Activated T-cell treated with anti-CD3 and anti-CD28 coated beads, Interleukin-2, amount 50 U/mL, for 48 hours (primary cell): ENCODE measurements at regions not wholly inside any gene's neighbourhood (a gene's known extent, or its start where the extent isn't known, plus 50 kb on each side); places are given as distances from the start of the nearest gene placed in this dataset.

Experiments used
- DNase-seq, 2 experiments: peaks; one replicate each; pipeline ENCODE4 v3.0.0-alpha.2; 2020

- peak; percentile 25 to 29 for DNase-seq
These were observed 657.5 kb upstream of the TBX3 start for GRCh38 chr12:115341442-115341841.

GRCh38 chr12:115338566-115339294 lies 654.8 kb upstream of the TBX3 start:
- DNase-seq, result no peak

GRCh38 chr12:115337693-115338543 lies 653.9 kb upstream of the TBX3 start:
- DNase-seq, result no peak

GRCh38 chr12:115336506-115336905 lies 652.5 kb upstream of the TBX3 start:
- no peak for DNase-seq

- DNase-seq, result no peak
These were observed 651.6 kb upstream of the TBX3 start for GRCh38 chr12:115335594-115335993.

- no peak for DNase-seq
These were observed 651.1 kb upstream of the TBX3 start for GRCh38 chr12:115335048-115335447.

GRCh38 chr12:115332945-115333344 lies 649.0 kb upstream of the TBX3 start:
- DNase-seq, result no peak

- no peak for DNase-seq
These were observed 641.9 kb upstream of the TBX3 start for GRCh38 chr12:115325858-115326257.

GRCh38 chr12:115324949-115325593 lies 641.1 kb upstream of the TBX3 start:
- no peak for DNase-seq

GRCh38 chr12:115323223-115323905 lies 639.4 kb upstream of the TBX3 start:
- no peak for DNase-seq

- no peak for DNase-seq
These were observed 638.3 kb upstream of the TBX3 start for GRCh38 chr12:115322275-115322674.

- DNase-seq, result no peak
These were observed 637.0 kb upstream of the TBX3 start for GRCh38 chr12:115320967-115321366.

- no peak for DNase-seq
These were observed 636.5 kb upstream of the TBX3 start for GRCh38 chr12:115320451-115320850.

GRCh38 chr12:115319446-115320040 lies 635.6 kb upstream of the TBX3 start:
- no peak for DNase-seq

GRCh38 chr12:115313929-115314328 lies 630.0 kb upstream of the TBX3 start:
- DNase-seq, result no peak

GRCh38 chr12:115312901-115313300 lies 628.9 kb upstream of the TBX3 start:
- DNase-seq, result no peak

- DNase-seq, result no peak
These were observed 627.9 kb upstream of the TBX3 start for GRCh38 chr12:115311875-115312274.

- DNase-seq, result no peak
These were observed 624.9 kb upstream of the TBX3 start for GRCh38 chr12:115308918-115309317.

- DNase-seq, result no peak
These were observed 622.4 kb upstream of the TBX3 start for GRCh38 chr12:115306380-115306779.

- DNase-seq, result no peak
These were observed 621.9 kb upstream of the TBX3 start for GRCh38 chr12:115305867-115306266.

- DNase-seq, result no peak
These were observed 621.3 kb upstream of the TBX3 start for GRCh38 chr12:115305275-115305674.

GRCh38 chr12:115303723-115304309 lies 619.8 kb upstream of the TBX3 start:
- no peak for DNase-seq
